ENCODE measurements at regions not wholly inside any gene's neighbourhood (a gene's known extent, or its start where the extent isn't known, plus 50 kb on each side); places are given as distances from the start of the nearest gene placed in this dataset.
A peak's percentile ranks its signal among the peaks of the same experiment; 100 is the strongest.

DNA sequence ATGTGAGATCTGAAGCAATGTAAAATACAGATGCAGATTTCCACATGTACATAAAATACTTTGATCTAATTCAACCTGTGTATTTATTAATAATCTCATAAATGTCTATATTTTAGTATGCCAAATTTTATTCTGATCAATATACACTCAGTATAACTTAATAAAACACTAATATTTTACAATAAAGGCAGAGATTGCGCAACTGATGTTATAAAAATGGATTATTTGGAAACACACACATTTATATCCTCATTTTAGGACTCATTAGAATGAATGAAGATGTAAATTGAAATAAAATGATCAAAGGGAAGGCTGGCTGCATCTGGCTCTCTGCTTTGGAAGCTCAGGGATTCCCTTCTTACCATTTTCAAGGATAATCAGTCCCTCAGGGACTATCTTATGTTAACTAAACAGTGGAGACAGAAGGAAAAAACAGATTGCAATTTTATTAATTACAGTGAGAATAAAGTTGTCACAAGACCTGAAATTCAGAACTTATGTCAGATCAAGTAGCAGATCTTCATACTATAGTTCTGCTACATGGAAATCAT is 900.9 kb upstream of the EPHA5 start:
- Histone ChIP-seq H3K36me3 (ENCODE audit: control insufficient read depth, insufficient read depth, low read length) (no peaks in the 10 kb centered on the region), H3K9me3 (ENCODE audit: control insufficient read depth, insufficient read depth, low read depth, low read length) (no peaks in the 10 kb centered on the region), H3K27me3 (ENCODE audit: control insufficient read depth, insufficient read depth, low read length) (no peaks in the 10 kb centered on the region), H3K27ac (ENCODE audit: low read length) (peak overlapping the region; percentile 63; the same call in 1 of the 2 replicates), H3K4me1 (ENCODE audit: control insufficient read depth, insufficient read depth, low read length) (peaks cover 8% of the 10 kb centered on the region; the same call in 1 of the 2 replicates), H3K4me3 (ENCODE audit: low read depth in 2 of 2, low read length in 2 of 2) (no peak overlapping the region)
- ATAC-seq (no peak), DNase-seq (ENCODE audit: low read depth, low spot score) (no peak)
- BruUV-seq (replicated peaks), result no TSS peak
- intact Hi-C loops (cut with micrococcal nuclease; ENCODE audit: unreplicated experiment) (no loop called here), in situ Hi-C loops (cut with HindIII; ENCODE audit: low pct_unique_long_range_greater_than_20kb, low sequenced_read_pairs) (no loop called here)
- CTCF ChIA-PET, result no interaction called here
- TF ChIP-seq TCF7L2 (IDR thresholded peaks at IDR 0.05; ENCODE audit: low read depth, low read length), result no peak
- TF ChIP-seq SIN3A (IDR thresholded peaks at IDR 0.05; ENCODE audit: borderline replicate concordance, insufficient read depth, low read depth, low read length), result no peak
- TF ChIP-seq, protein P1, sequence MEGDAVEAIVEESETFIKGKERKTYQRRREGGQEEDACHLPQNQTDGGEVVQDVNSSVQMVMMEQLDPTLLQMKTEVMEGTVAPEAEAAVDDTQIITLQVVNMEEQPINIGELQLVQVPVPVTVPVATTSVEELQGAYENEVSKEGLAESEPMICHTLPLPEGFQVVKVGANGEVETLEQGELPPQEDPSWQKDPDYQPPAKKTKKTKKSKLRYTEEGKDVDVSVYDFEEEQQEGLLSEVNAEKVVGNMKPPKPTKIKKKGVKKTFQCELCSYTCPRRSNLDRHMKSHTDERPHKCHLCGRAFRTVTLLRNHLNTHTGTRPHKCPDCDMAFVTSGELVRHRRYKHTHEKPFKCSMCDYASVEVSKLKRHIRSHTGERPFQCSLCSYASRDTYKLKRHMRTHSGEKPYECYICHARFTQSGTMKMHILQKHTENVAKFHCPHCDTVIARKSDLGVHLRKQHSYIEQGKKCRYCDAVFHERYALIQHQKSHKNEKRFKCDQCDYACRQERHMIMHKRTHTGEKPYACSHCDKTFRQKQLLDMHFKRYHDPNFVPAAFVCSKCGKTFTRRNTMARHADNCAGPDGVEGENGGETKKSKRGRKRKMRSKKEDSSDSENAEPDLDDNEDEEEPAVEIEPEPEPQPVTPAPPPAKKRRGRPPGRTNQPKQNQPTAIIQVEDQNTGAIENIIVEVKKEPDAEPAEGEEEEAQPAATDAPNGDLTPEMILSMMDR (IDR thresholded peaks at IDR 0.05), result no peak
- POLR2A ChIA-PET, result no interaction called here

DNA sequence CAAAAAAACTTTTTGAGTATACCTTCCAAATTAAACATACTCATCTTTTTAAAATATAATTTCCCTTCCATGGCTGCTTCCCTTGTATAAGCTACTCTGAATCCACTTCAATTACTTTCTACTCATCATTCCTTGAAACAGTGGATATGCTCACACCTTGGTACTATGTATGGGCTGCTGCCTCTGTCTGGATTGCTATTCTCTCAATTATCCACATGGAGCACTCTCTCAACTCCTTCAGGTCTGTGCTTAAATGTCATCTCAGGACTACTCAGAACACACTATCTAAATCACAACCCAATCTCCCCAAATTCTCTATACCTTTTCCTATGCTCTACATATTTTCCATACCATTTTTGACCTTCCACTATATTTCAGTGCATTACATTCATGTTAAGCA is 898.9 kb upstream of the EPHA5 start:
- Histone ChIP-seq H3K4me3 (ENCODE audit: low read depth in 2 of 2, low read length in 2 of 2) (no peak overlapping the region), H3K36me3 (ENCODE audit: control insufficient read depth, insufficient read depth, low read length) (no peaks in the 10 kb centered on the region), H3K27ac (ENCODE audit: low read length) (no peak overlapping the region), H3K9me3 (ENCODE audit: control insufficient read depth, insufficient read depth, low read depth, low read length) (no peaks in the 10 kb centered on the region), H3K27me3 (ENCODE audit: control insufficient read depth, insufficient read depth, low read length) (no peaks in the 10 kb centered on the region), H3K4me1 (ENCODE audit: control insufficient read depth, insufficient read depth, low read length) (peaks cover 4% of the 10 kb centered on the region; the same call in 1 of the 2 replicates)
- CTCF ChIA-PET, result no interaction called here
- TF ChIP-seq, protein P2, sequence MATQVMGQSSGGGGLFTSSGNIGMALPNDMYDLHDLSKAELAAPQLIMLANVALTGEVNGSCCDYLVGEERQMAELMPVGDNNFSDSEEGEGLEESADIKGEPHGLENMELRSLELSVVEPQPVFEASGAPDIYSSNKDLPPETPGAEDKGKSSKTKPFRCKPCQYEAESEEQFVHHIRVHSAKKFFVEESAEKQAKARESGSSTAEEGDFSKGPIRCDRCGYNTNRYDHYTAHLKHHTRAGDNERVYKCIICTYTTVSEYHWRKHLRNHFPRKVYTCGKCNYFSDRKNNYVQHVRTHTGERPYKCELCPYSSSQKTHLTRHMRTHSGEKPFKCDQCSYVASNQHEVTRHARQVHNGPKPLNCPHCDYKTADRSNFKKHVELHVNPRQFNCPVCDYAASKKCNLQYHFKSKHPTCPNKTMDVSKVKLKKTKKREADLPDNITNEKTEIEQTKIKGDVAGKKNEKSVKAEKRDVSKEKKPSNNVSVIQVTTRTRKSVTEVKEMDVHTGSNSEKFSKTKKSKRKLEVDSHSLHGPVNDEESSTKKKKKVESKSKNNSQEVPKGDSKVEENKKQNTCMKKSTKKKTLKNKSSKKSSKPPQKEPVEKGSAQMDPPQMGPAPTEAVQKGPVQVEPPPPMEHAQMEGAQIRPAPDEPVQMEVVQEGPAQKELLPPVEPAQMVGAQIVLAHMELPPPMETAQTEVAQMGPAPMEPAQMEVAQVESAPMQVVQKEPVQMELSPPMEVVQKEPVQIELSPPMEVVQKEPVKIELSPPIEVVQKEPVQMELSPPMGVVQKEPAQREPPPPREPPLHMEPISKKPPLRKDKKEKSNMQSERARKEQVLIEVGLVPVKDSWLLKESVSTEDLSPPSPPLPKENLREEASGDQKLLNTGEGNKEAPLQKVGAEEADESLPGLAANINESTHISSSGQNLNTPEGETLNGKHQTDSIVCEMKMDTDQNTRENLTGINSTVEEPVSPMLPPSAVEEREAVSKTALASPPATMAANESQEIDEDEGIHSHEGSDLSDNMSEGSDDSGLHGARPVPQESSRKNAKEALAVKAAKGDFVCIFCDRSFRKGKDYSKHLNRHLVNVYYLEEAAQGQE (IDR thresholded peaks at IDR 0.05; ENCODE audit: insufficient read depth in 1 of 2, low read depth in 2 of 2, low read length in 1 of 2), result no peak
- TF ChIP-seq, protein P1 (IDR thresholded peaks at IDR 0.05), result no peak
- TF ChIP-seq TCF7L2 (IDR thresholded peaks at IDR 0.05; ENCODE audit: low read depth, low read length) (no peak), POLR2AphosphoS5 (IDR thresholded peaks at IDR 0.05; ENCODE audit: low read depth, low read length) (no peak), SIN3A (IDR thresholded peaks at IDR 0.05; ENCODE audit: borderline replicate concordance, insufficient read depth, low read depth, low read length) (no peak)
- no TSS peak for BruUV-seq (replicated peaks)
- intact Hi-C loops (cut with micrococcal nuclease; ENCODE audit: unreplicated experiment) (no loop called here), in situ Hi-C loops (cut with HindIII; ENCODE audit: low pct_unique_long_range_greater_than_20kb, low sequenced_read_pairs) (no loop called here)
- DNase-seq (ENCODE audit: low read depth, low spot score) (no peak), ATAC-seq (no peak)
- POLR2A ChIA-PET, result no interaction called here

Data from Panc1 (cell line).